ENCODE measurements at regions not wholly inside any gene's neighbourhood (a gene's known extent, or its start where the extent isn't known, plus 50 kb on each side); places are given as distances from the start of the nearest gene placed in this dataset.

- TF ChIP-seq, protein P1, sequence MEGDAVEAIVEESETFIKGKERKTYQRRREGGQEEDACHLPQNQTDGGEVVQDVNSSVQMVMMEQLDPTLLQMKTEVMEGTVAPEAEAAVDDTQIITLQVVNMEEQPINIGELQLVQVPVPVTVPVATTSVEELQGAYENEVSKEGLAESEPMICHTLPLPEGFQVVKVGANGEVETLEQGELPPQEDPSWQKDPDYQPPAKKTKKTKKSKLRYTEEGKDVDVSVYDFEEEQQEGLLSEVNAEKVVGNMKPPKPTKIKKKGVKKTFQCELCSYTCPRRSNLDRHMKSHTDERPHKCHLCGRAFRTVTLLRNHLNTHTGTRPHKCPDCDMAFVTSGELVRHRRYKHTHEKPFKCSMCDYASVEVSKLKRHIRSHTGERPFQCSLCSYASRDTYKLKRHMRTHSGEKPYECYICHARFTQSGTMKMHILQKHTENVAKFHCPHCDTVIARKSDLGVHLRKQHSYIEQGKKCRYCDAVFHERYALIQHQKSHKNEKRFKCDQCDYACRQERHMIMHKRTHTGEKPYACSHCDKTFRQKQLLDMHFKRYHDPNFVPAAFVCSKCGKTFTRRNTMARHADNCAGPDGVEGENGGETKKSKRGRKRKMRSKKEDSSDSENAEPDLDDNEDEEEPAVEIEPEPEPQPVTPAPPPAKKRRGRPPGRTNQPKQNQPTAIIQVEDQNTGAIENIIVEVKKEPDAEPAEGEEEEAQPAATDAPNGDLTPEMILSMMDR (IDR thresholded peaks at IDR 0.05 in 2 of 3, conservative IDR thresholded peaks at IDR 0.05 in 1 of 3; ENCODE audit: borderline replicate concordance in 1 of 3, insufficient read depth in 1 of 3, low read depth in 2 of 3, low read length in 2 of 3), result no peak
- TF ChIP-seq EZH2 (IDR thresholded peaks at IDR 0.05) (no peak), YY1 (IDR thresholded peaks at IDR 0.05; ENCODE audit: extremely low read depth, insufficient replicate concordance, low read depth, low read length) (no peak), ZFX (IDR thresholded peaks at IDR 0.05) (no peak), EGR1 (IDR thresholded peaks at IDR 0.05; ENCODE audit: low read depth) (no peak), ELF1 (IDR thresholded peaks at IDR 0.05; ENCODE audit: borderline replicate concordance, low read depth) (no peak)
These were observed 296.9 kb upstream of the CDH19 start for GRCh38 chr18:66900837-66901236.

Data from HCT116 (cell line).